Keratinocyte (primary cell): ENCODE measurements at regions not wholly inside any gene's neighbourhood (a gene's known extent, or its start where the extent isn't known, plus 50 kb on each side); places are given as distances from the start of the nearest gene placed in this dataset.

Experiments used
- CTCF ChIP-seq, 3 experiments: IDR thresholded peaks in 1 of 3; conservative IDR thresholded peaks in 1 of 3; optimal IDR thresholded peaks in 1 of 3; 2 replicates in 2 of 3; 3 replicates in 1 of 3; pipeline versions ENCODE3 to v1.5.1; 2011; ENCODE audit warnings: low read length in 3 of 3, mild to moderate bottlenecking in 3 of 3, moderate library complexity in 2 of 3, control low read depth in 1 of 3, inconsistent platforms in 1 of 3; ENCODE audit not compliant: insufficient read depth in 2 of 3; ENCODE audit errors: extremely low read depth in 1 of 3
- EZH2 ChIP-seq: IDR thresholded peaks from one replicate; pipeline ENCODE4 v1.6.1; 2012; ENCODE audit warnings: inconsistent platforms, mild to moderate bottlenecking, low read length, moderate library complexity

GRCh38 chr10:59037506-59037905, 138.9 kb upstream of the PHYHIPL start:
- TF ChIP-seq CTCF (optimal IDR thresholded peaks at IDR 0.05 in 1 of 3, IDR thresholded peaks at IDR 0.05 in 1 of 3, conservative IDR thresholded peaks at IDR 0.05 in 1 of 3; ENCODE audit: extremely low read depth in 1 of 3, insufficient read depth in 2 of 3, low read length in 3 of 3) (no peak), EZH2 (no peak)
